Heart left ventricle (tissue), 16 donors: ENCODE measurements at regions not wholly inside any gene's neighbourhood (a gene's known extent, or its start where the extent isn't known, plus 50 kb on each side); places are given as distances from the start of the nearest gene placed in this dataset.

ENCODE experiments used
- ATAC-seq, 4 donors: fragments of 200-7000 bp; cut with Tn5 transposase; one replicate each; pipeline ENCODE4 v1.9.1; 2020 to 2022; ENCODE audit warnings: moderate library complexity in 4 of 4, mild to moderate bottlenecking in 3 of 4, moderate number of reproducible peaks in 1 of 4
- DNase-seq, 5 donors: peaks; one replicate each; pipeline ENCODE4 v3.0.0-alpha.2; 2020
- H3K27ac ChIP-seq, 12 donors: fragments of 200-600 bp; sonication (generic) in 4 of 12; one replicate each; pipeline versions ENCODE4 v1.5.0 to v1.8.0; 2016 to 2022; ENCODE audit warnings: mild to moderate bottlenecking in 2 of 12
- H3K27me3 ChIP-seq, 9 donors: fragments of 200-600 bp; sonication (generic) in 2 of 9; one replicate each; pipeline versions ENCODE4 v1.5.1 to v1.8.0; 2016 to 2022; ENCODE audit warnings: mild to moderate bottlenecking in 3 of 9
- H3K36me3 ChIP-seq, 9 donors: fragments of 200-600 bp; sonication (generic) in 2 of 9; one replicate each; pipeline versions ENCODE4 v1.5.0 to v1.8.0; 2018 to 2022; ENCODE audit warnings: mild to moderate bottlenecking in 2 of 9
- H3K4me1 ChIP-seq, 12 donors: fragments of 200-600 bp; sonication (generic) in 4 of 12; one replicate each; pipeline versions ENCODE4 v1.5.0 to v1.8.0; 2016 to 2022; ENCODE audit warnings: mild to moderate bottlenecking in 3 of 12
- H3K4me3 ChIP-seq, 12 donors: fragments of 200-600 bp; sonication (generic) in 4 of 12; one replicate each; pipeline versions ENCODE4 v1.5.0 to v1.8.0; 2017 to 2022; ENCODE audit warnings: mild to moderate bottlenecking in 9 of 12, moderate library complexity in 4 of 12
- H3K9me3 ChIP-seq, 12 donors: fragments of 200-600 bp; sonication (generic) in 4 of 12; one replicate each; pipeline versions ENCODE4 v1.5.0 to v1.8.0; 2016 to 2022; ENCODE audit warnings: mild to moderate bottlenecking in 1 of 12
- POLR2A ChIP-seq, 2 donors: fragments of 450-650 bp; IDR thresholded peaks; one replicate each; pipeline ENCODE4 v1.6.1; 2017; ENCODE audit warnings: antibody characterized with exemption in 2 of 2, mild to moderate bottlenecking in 2 of 2, moderate library complexity in 2 of 2
- WGBS, 4 donors: extraction: QIAGEN DNeasy Blood & Tissue Kit in 2 of 4; methylation state at CpG; one replicate each; pipeline versions ENCODE4 v1.1.5 to v1.1.7; 2013 to 2018; 5-methylcytosine and 5-hydroxymethylcytosine counted together
- intact Hi-C, 10 donors: fragments of 100-400 bp; cut with DNase I; formaldehyde crosslinking; loops; one replicate each; pipeline versions ENCODE4 v1.11.1 to v1.14.2; 2022
- TF ChIP-seq, protein P1 (sequence below), 12 donors: fragments of 200-600 bp; sonication (generic) in 4 of 12; IDR thresholded peaks; one replicate each; pipeline versions ENCODE4 v1.5.0 to v1.8.0; 2018 to 2022; ENCODE audit warnings: antibody characterized with exemption in 12 of 12, mild to moderate bottlenecking in 5 of 12
- donor health status: ischemic (EF 13 %, LVEDD 7.1; RV severe dilation, severe dysfunction).
- donor health status: healthy with polysubstance abuse.
- donor health status: DM: no; HTN: yes; CAD: no.
- donor health status: DM: no; HTN: no; CAD: no.
- donor health status: ischemic (EF 25% LVEDD 6.9; RV normal size, moderate dysfunction).
- donor health status: ischemic (EF 25% LVEDD 5.7; RV mildly dilated, moderate dysfunction).
- donor health status: healthy.
- donor health status: DM: yes; HTN: yes; CAD: no.
- donor health status: ischemic (EF 35%, LVEDD 5.7; RV mildly dilated, moderate dysfunction).
- donor health status: nonischemic (EF 11% LVEDD 7.7; RV severe dilation, severe dysfunction).
- donor health status: DM: yes; HTN: yes; CAD: no.
- donor health status: PGD.
- donor health status: ischemic (EF 29% LVEDD 5.4; RV normal size, mild dysfunction).
- donor health status: nonischemic (EF 23%, LVEDD 6.1; RV moderate dilation, normal function).

DNA sequence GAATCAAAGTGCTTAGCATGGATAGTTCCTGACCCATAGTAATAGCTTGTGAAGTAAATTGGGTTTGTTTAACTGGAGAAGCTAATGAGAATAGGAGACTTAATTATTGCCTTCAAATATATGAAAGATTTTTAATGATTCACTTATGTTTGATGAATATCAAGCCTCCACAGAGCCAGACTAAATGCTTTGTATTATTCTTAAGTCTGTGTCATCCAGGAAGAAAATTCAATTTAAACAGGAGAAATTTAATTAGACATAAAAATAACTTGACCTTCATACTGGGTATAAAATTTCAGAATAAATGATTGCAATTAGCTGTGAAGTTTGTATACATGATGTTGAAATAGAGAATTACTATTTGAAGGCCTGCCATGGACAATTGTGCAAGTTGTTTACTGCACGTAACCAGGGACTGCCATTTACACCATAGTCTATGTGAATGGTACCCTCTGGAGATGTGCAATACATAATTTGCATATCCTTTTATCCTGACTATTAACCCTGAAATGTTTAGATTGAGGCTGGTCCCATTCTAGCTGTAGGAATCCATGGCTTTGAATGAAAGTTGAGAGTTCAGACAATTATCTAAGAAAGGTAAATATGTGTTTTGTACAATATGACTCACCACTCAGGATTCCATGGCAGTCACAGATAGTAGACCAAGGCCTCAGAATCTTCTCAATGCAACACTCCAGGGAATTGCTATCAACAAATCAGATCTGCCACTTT lies 133.5 kb upstream of the IL12B start:
- 83 to 99% (median 92%) methylated on average over 1 of the region's 1 CpG for WGBS, 4 donors

GRCh38 chr5:159465604-159466003 lies 135.3 kb upstream of the IL12B start:
- Histone ChIP-seq H3K27ac (no peak overlapping the region), H3K36me3 (no peaks in the 10 kb centered on the region), H3K4me1 (peaks cover 0 to 7% (median 0%) of the 10 kb centered on the region in 12 donors), H3K9me3 (no peaks in the 10 kb centered on the region), H3K27me3 (no peaks in the 10 kb centered on the region), H3K4me3 (no peak overlapping the region)
- ATAC-seq = no peak
- DNase-seq = no peak
- TF ChIP-seq, protein P1, sequence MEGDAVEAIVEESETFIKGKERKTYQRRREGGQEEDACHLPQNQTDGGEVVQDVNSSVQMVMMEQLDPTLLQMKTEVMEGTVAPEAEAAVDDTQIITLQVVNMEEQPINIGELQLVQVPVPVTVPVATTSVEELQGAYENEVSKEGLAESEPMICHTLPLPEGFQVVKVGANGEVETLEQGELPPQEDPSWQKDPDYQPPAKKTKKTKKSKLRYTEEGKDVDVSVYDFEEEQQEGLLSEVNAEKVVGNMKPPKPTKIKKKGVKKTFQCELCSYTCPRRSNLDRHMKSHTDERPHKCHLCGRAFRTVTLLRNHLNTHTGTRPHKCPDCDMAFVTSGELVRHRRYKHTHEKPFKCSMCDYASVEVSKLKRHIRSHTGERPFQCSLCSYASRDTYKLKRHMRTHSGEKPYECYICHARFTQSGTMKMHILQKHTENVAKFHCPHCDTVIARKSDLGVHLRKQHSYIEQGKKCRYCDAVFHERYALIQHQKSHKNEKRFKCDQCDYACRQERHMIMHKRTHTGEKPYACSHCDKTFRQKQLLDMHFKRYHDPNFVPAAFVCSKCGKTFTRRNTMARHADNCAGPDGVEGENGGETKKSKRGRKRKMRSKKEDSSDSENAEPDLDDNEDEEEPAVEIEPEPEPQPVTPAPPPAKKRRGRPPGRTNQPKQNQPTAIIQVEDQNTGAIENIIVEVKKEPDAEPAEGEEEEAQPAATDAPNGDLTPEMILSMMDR (IDR thresholded peaks at IDR 0.05) = no peak
- no peak for TF ChIP-seq POLR2A (IDR thresholded peaks at IDR 0.05)
- 80 to 98% (median 85%) methylated on average over 3 of the region's 3 CpGs for WGBS, 4 donors
- intact Hi-C loops = no loop called here

More for the DNA sequence above, 133.5 kb upstream of the IL12B start:
- Histone ChIP-seq H3K36me3 (no peaks in the 10 kb centered on the region), H3K27me3 (no peaks in the 10 kb centered on the region), H3K27ac (no peak overlapping the region), H3K4me1 (peaks cover 0 to 9% (median 0%) of the 10 kb centered on the region in 12 donors), H3K4me3 (no peak overlapping the region), H3K9me3 (no peaks in the 10 kb centered on the region)
- no peak for ATAC-seq
- intact Hi-C loops = no loop called here
- DNase-seq = no peak
- TF ChIP-seq, protein P1 (IDR thresholded peaks at IDR 0.05) = no peak
- TF ChIP-seq POLR2A (IDR thresholded peaks at IDR 0.05) = no peak

GRCh38 chr5:159467666-159468065 lies 137.4 kb upstream of the IL12B start:
- 94 to 96% (median 96%) methylated on average over 5 of the region's 5 CpGs for WGBS, 4 donors
- intact Hi-C loops = no loop called here
- TF ChIP-seq POLR2A (IDR thresholded peaks at IDR 0.05) = no peak
- TF ChIP-seq, protein P1 (IDR thresholded peaks at IDR 0.05) = no peak

GRCh38 chr5:159469496-159470372 lies 139.4 kb upstream of the IL12B start:
- TF ChIP-seq, protein P1 (IDR thresholded peaks at IDR 0.05) = no peak
- no peak for TF ChIP-seq POLR2A (IDR thresholded peaks at IDR 0.05)
- Histone ChIP-seq H3K27ac (no peak overlapping the region), H3K4me1 (peaks cover 0 to 7% (median 0%) of the 10 kb centered on the region in 12 donors), H3K9me3 (peaks cover 0 to 10% (median 3%) of the 10 kb centered on the region in 12 donors), H3K27me3 (no peaks in the 10 kb centered on the region), H3K36me3 (no peaks in the 10 kb centered on the region), H3K4me3 (no peak overlapping the region)
- no peak for ATAC-seq
- WGBS, 4 donors = 83 to 92% (median 84%) methylated on average over 11 of the region's 11 CpGs
- intact Hi-C loops = no loop called here
- no peak for DNase-seq

More at GRCh38 chr5:159467666-159468065, 137.4 kb upstream of the IL12B start:
- H3K27ac ChIP-seq = no peak overlapping the region
- H3K36me3 ChIP-seq = no peaks in the 10 kb centered on the region
- no peaks in the 10 kb centered on the region for H3K9me3 ChIP-seq
- ATAC-seq (no peak), DNase-seq (no peak)
- no peaks in the 10 kb centered on the region for H3K27me3 ChIP-seq
- H3K4me1 ChIP-seq = peaks cover 0 to 7% (median 0%) of the 10 kb centered on the region in 12 donors
- H3K4me3 ChIP-seq = no peak overlapping the region
